HG02763 (cell line): ENCODE measurements at regions not wholly inside any gene's neighbourhood (a gene's known extent, or its start where the extent isn't known, plus 50 kb on each side); places are given as distances from the start of the nearest gene placed in this dataset.

Experiments used
- ATAC-seq: cut with Tn5 transposase; IDR thresholded peaks from one replicate; pipeline ENCODE4 v1.9.1; 2021; ENCODE audit warnings: mild to moderate bottlenecking, moderate library complexity; ENCODE audit not compliant: unreplicated experiment

- no peak for ATAC-seq
Observed at GRCh38 chr17:77454242-77455095, 313.7 kb downstream of the SEC14L1 start.

GRCh38 chr17:77455111-77455890 is 314.5 kb downstream of the SEC14L1 start:
- no peak for ATAC-seq

GRCh38 chr17:77455891-77456260 is 315.1 kb downstream of the SEC14L1 start:
- ATAC-seq = no peak

GRCh38 chr17:77456271-77456950 is 315.6 kb downstream of the SEC14L1 start:
- no peak for ATAC-seq

GRCh38 chr17:77456951-77457548 is 316.3 kb downstream of the SEC14L1 start:
- ATAC-seq = no peak

GRCh38 chr17:77457572-77458201 is 316.9 kb downstream of the SEC14L1 start:
- no peak for ATAC-seq

- ATAC-seq = no peak
Observed at GRCh38 chr17:77458202-77459017, 317.6 kb downstream of the SEC14L1 start.

- ATAC-seq = no peak
Observed at GRCh38 chr17:77459018-77459755, 318.4 kb downstream of the SEC14L1 start.

- peak; percentile 2 for ATAC-seq
Observed at GRCh38 chr17:77460514-77461046, 319.8 kb downstream of the SEC14L1 start.

GRCh38 chr17:77461277-77462057 is 320.7 kb downstream of the SEC14L1 start:
- ATAC-seq = no peak

GRCh38 chr17:77462090-77462489 is 321.3 kb downstream of the SEC14L1 start:
- ATAC-seq = peak; percentile 32

GRCh38 chr17:77462553-77463497 is 322.1 kb downstream of the SEC14L1 start:
- ATAC-seq = no peak

GRCh38 chr17:77464988-77465357 is 324.2 kb downstream of the SEC14L1 start:
- ATAC-seq = no peak

- ATAC-seq = peak; percentile 44
Observed at GRCh38 chr17:77465358-77466041, 324.7 kb downstream of the SEC14L1 start.

GRCh38 chr17:77466140-77466539 is 325.4 kb downstream of the SEC14L1 start:
- ATAC-seq = no peak

GRCh38 chr17:77466596-77467223 is 325.9 kb downstream of the SEC14L1 start:
- ATAC-seq = no peak
